Stomach (tissue), 4 donors: ENCODE measurements at regions not wholly inside any gene's neighbourhood (a gene's known extent, or its start where the extent isn't known, plus 50 kb on each side); places are given as distances from the start of the nearest gene placed in this dataset.

Source experiments
- POLR2AphosphoS5 ChIP-seq, 3 donors: sonication (generic); formaldehyde crosslinking; IDR thresholded peaks; one replicate each; pipeline ENCODE4 v1.6.1; 2016; ENCODE audit warnings: antibody characterized with exemption in 3 of 3
- TF ChIP-seq, protein P1 (sequence below), 7 experiments: fragments of 450-650 bp in 4 of 7; fragments of 200-600 bp in 3 of 7; sonication (generic) in 3 of 7; IDR thresholded peaks; one replicate each; pipeline ENCODE4 v1.5.1; 2016 to 2019; ENCODE audit warnings: antibody characterized with exemption in 7 of 7, control low read depth in 2 of 7, mild to moderate bottlenecking in 1 of 7

GRCh38 chr6:47983491-47983890 is 127.5 kb downstream of the PTCHD4 start:
- TF ChIP-seq POLR2AphosphoS5 (IDR thresholded peaks at IDR 0.05) = no peak
- TF ChIP-seq, protein P1, sequence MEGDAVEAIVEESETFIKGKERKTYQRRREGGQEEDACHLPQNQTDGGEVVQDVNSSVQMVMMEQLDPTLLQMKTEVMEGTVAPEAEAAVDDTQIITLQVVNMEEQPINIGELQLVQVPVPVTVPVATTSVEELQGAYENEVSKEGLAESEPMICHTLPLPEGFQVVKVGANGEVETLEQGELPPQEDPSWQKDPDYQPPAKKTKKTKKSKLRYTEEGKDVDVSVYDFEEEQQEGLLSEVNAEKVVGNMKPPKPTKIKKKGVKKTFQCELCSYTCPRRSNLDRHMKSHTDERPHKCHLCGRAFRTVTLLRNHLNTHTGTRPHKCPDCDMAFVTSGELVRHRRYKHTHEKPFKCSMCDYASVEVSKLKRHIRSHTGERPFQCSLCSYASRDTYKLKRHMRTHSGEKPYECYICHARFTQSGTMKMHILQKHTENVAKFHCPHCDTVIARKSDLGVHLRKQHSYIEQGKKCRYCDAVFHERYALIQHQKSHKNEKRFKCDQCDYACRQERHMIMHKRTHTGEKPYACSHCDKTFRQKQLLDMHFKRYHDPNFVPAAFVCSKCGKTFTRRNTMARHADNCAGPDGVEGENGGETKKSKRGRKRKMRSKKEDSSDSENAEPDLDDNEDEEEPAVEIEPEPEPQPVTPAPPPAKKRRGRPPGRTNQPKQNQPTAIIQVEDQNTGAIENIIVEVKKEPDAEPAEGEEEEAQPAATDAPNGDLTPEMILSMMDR (IDR thresholded peaks at IDR 0.05) = no peak
